A549 (cell line): ENCODE measurements at regions not wholly inside any gene's neighbourhood (a gene's known extent, or its start where the extent isn't known, plus 50 kb on each side); places are given as distances from the start of the nearest gene placed in this dataset.

Source experiments
- ATAC-seq, 2 experiments: fragments of 200-7000 bp in 1 of 2; fragments of >200 bp in 1 of 2; cut with Nextera tagmentation in 1 of 2; cut with Tn5 transposase in 1 of 2; 3 replicates each; pipeline versions ENCODE4 v1.8.0 to v1.9.1; 2018 to 2020; ENCODE audit warnings: mild to moderate bottlenecking in 1 of 2, moderate library complexity in 1 of 2
- CTCF ChIA-PET: fragments of 300-600 bp; sonication (Branson Sonifier 250); formaldehyde crosslinking; extraction: SDS; loops from one replicate; lab custom pipeline; 2021; ENCODE audit warnings: antibody characterized with exemption, inconsistent platforms; lab: Yijun Ruan, JAX
- POLR2A ChIA-PET: fragments of 350-600 bp; formaldehyde crosslinking; extraction: SDS; loops from one replicate; lab custom pipeline; 2021; ENCODE audit warnings: antibody characterized with exemption, inconsistent platforms; lab: Yijun Ruan, JAX
- DNase-seq, 2 experiments: peaks; one replicate each; pipeline versions ENCODE4 v3.0.0 to v3.0.0-alpha.2; 2011 to 2016; ENCODE audit warnings: low read depth in 1 of 2, low spot score in 1 of 2
- FAIRE-seq: peaks from 2 replicates; lab custom pipeline; 2011; peaks lifted over from hg19 to GRCh38; lab: Jason Lieb, UNC
- H3K27ac ChIP-seq, 2 experiments: fragments of >200 bp; sonication (Bioruptor Twin); formaldehyde crosslinking; 3 replicates each; pipeline ENCODE4 v1.5.1; 2016 to 2017
- H3K4me1 ChIP-seq: fragments of >200 bp; sonication (Bioruptor Twin); formaldehyde crosslinking; 3 replicates; pipeline ENCODE4 v1.6.1; 2016
- H3K4me2 ChIP-seq: fragments of >200 bp; sonication (Bioruptor Twin); formaldehyde crosslinking; 3 replicates; pipeline ENCODE4 v1.6.1; 2016
- H3K4me3 ChIP-seq: fragments of >200 bp; sonication (Bioruptor Twin); formaldehyde crosslinking; 3 replicates; pipeline ENCODE4 v1.5.1; 2016
- H3K9me3 ChIP-seq: fragments of >200 bp; sonication (Bioruptor Twin); formaldehyde crosslinking; 3 replicates; pipeline ENCODE4 v1.6.1; 2016
- ATOH8 ChIP-seq: fragments of 250-450 bp; sonication (Bioruptor Pico); IDR thresholded peaks from 2 replicates; pipeline ENCODE4 v1.5.0; 2020; ENCODE audit warnings: low read depth, mild to moderate bottlenecking, moderate library complexity
- CBX2 ChIP-seq: fragments of 200-600 bp; sonication (generic); IDR thresholded peaks from 2 replicates; pipeline ENCODE4 v1.6.1; 2016; ENCODE audit warnings: low read depth, mild to moderate bottlenecking, borderline replicate concordance
- E2F6 ChIP-seq: IDR thresholded peaks from 2 replicates; pipeline ENCODE4 v1.6.1; 2012; ENCODE audit warnings: low read depth, borderline replicate concordance
- EHF ChIP-seq: fragments of 250-450 bp; sonication (Bioruptor Pico); IDR thresholded peaks from 2 replicates; pipeline ENCODE4 v1.5.0; 2020; ENCODE audit warnings: mild to moderate bottlenecking
- EHMT2 ChIP-seq: fragments of 200-600 bp; sonication (generic); IDR thresholded peaks from 2 replicates; pipeline ENCODE4 v1.6.1; 2016; ENCODE audit warnings: antibody characterized with exemption, low read depth, mild to moderate bottlenecking, moderate library complexity
- FOSB ChIP-seq: fragments of 250-450 bp; sonication (Bioruptor Pico); IDR thresholded peaks from 2 replicates; pipeline ENCODE4 v1.5.0; 2020; ENCODE audit warnings: mild to moderate bottlenecking, moderate library complexity
- HMGXB4 ChIP-seq: fragments of 250-450 bp; sonication (Bioruptor Pico); IDR thresholded peaks from 2 replicates; pipeline ENCODE4 v1.5.0; 2021; ENCODE audit warnings: mild to moderate bottlenecking, moderate library complexity, borderline replicate concordance
- HOXA7 ChIP-seq: fragments of 250-450 bp; sonication (Bioruptor Pico); IDR thresholded peaks from 2 replicates; pipeline ENCODE4 v1.5.0; 2020; ENCODE audit warnings: mild to moderate bottlenecking, moderate library complexity
- JUN ChIP-seq, 2 experiments: fragments of >200 bp; sonication (Bioruptor Twin); formaldehyde crosslinking; IDR thresholded peaks; 2 replicates in 1 of 2; 3 replicates in 1 of 2; pipeline ENCODE4 v1.6.1; 2016 to 2017
- JUNB ChIP-seq: fragments of >200 bp; sonication (Bioruptor Twin); formaldehyde crosslinking; IDR thresholded peaks from 2 replicates; pipeline ENCODE4 v1.6.1; 2016
- KDM5A ChIP-seq: fragments of 200-600 bp; sonication (generic); IDR thresholded peaks from 2 replicates; pipeline ENCODE4 v1.6.1; 2016; ENCODE audit warnings: antibody characterized with exemption, mild to moderate bottlenecking
- MYC ChIP-seq: IDR thresholded peaks from 2 replicates; pipeline ENCODE4 v1.6.1; 2012; ENCODE audit warnings: mild to moderate bottlenecking, inconsistent platforms, low read length, improper control_type of control experiment, borderline replicate concordance
- NPAS2 ChIP-seq: fragments of 250-450 bp; sonication (Bioruptor Pico); IDR thresholded peaks from 2 replicates; pipeline ENCODE4 v1.8.0; 2022; ENCODE audit warnings: mild to moderate bottlenecking, moderate library complexity, borderline replicate concordance
- POLR2AphosphoS2 ChIP-seq: conservative IDR thresholded peaks from 2 replicates; pipeline ENCODE4 v1.6.1; 2012; ENCODE audit warnings: low read length, improper control_type of control experiment, inconsistent platforms
- RARB ChIP-seq: fragments of 250-450 bp; sonication (Bioruptor Pico); IDR thresholded peaks from 2 replicates; pipeline ENCODE4 v1.8.0; 2021; ENCODE audit warnings: mild to moderate bottlenecking, moderate library complexity
- RNF2 ChIP-seq: fragments of 200-600 bp; sonication (generic); IDR thresholded peaks from 2 replicates; pipeline ENCODE4 v1.6.1; 2016; ENCODE audit warnings: low read depth, mild to moderate bottlenecking, antibody characterized with exemption, moderate library complexity, borderline replicate concordance
- TP53 ChIP-seq: fragments of 250-450 bp; sonication (Bioruptor Pico); IDR thresholded peaks from 2 replicates; pipeline ENCODE4 v1.5.0; 2021; ENCODE audit warnings: mild to moderate bottlenecking, moderate library complexity
- ZC3H11A ChIP-seq: fragments of 450-650 bp; IDR thresholded peaks from 2 replicates; pipeline ENCODE4 v1.6.1; 2014; ENCODE audit warnings: antibody characterized with exemption, mild to moderate bottlenecking
- ZNF302 ChIP-seq: fragments of 250-450 bp; sonication (Bioruptor Pico); IDR thresholded peaks from 2 replicates; pipeline ENCODE4 v1.9.0; 2021; ENCODE audit warnings: inconsistent platforms, mild to moderate bottlenecking, moderate library complexity
- ZSCAN20 ChIP-seq: fragments of 250-450 bp; sonication (Bioruptor Pico); IDR thresholded peaks from 2 replicates; pipeline ENCODE4 v1.8.0; 2022; ENCODE audit warnings: mild to moderate bottlenecking, moderate library complexity
- WGBS: methylation state at CpG from one replicate; pipeline ENCODE4 v1.1.6; 2017; ENCODE audit errors: missing lambda C conversion rate; 5-methylcytosine and 5-hydroxymethylcytosine counted together
- TF ChIP-seq, protein P1 (sequence below): fragments of >200 bp; sonication (Bioruptor Twin); formaldehyde crosslinking; IDR thresholded peaks from 3 replicates; pipeline ENCODE4 v1.6.1; 2016
- TF ChIP-seq, protein P2 (sequence below): fragments of >200 bp; sonication (Bioruptor Twin); formaldehyde crosslinking; IDR thresholded peaks from 2 replicates; pipeline ENCODE4 v1.6.1; 2016

- no peak for FAIRE-seq
- POLR2A ChIA-PET = no interaction called here
- H3K4me1 ChIP-seq = no peaks in the 10 kb centered on the region
- TF ChIP-seq JUN (IDR thresholded peaks at IDR 0.05) (no peak), HOXA7 (CRISPR knock-in tag) (no peak), MYC (no peak), JUNB (no peak), TP53 (CRISPR knock-in tag) (no peak), CBX2 (no peak), KDM5A (no peak), NPAS2 (CRISPR knock-in tag) (no peak), ZSCAN20 (no peak), EHF (CRISPR knock-in tag) (no peak), E2F6 (no peak), RARB (CRISPR knock-in tag) (no peak), POLR2AphosphoS2 (no peak), RNF2 (no peak)
- TF ChIP-seq, protein P1, sequence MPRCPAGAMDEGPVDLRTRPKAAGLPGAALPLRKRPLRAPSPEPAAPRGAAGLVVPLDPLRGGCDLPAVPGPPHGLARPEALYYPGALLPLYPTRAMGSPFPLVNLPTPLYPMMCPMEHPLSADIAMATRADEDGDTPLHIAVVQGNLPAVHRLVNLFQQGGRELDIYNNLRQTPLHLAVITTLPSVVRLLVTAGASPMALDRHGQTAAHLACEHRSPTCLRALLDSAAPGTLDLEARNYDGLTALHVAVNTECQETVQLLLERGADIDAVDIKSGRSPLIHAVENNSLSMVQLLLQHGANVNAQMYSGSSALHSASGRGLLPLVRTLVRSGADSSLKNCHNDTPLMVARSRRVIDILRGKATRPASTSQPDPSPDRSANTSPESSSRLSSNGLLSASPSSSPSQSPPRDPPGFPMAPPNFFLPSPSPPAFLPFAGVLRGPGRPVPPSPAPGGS = no peak
- WGBS = 28% methylated on average over 14 of the region's 14 CpGs
- no peak for DNase-seq
- CTCF ChIA-PET = no interaction called here
- H3K4me3 ChIP-seq = no peak overlapping the region
- H3K27ac ChIP-seq = no peak overlapping the region
- no peak overlapping the region for H3K4me2 ChIP-seq
- H3K9me3 ChIP-seq = no peaks in the 10 kb centered on the region
- no peak for ATAC-seq
These were observed 340.3 kb downstream of the CYRIA start for GRCh38 chr2:16325016-16325975.

- ChIA-PET POLR2A (no interaction called here), CTCF (no interaction called here)
- Histone ChIP-seq H3K4me2 (no peak overlapping the region), H3K4me3 (no peak overlapping the region), H3K27ac (no peak overlapping the region), H3K4me1 (no peaks in the 10 kb centered on the region), H3K9me3 (no peaks in the 10 kb centered on the region)
- no peak for TF ChIP-seq HMGXB4
- TF ChIP-seq ZNF302 (CRISPR knock-in tag) = no peak
- ATAC-seq (no peak), FAIRE-seq (no peak), DNase-seq (no peak)
These were observed 341.1 kb downstream of the CYRIA start for GRCh38 chr2:16324544-16324937.

DNA sequence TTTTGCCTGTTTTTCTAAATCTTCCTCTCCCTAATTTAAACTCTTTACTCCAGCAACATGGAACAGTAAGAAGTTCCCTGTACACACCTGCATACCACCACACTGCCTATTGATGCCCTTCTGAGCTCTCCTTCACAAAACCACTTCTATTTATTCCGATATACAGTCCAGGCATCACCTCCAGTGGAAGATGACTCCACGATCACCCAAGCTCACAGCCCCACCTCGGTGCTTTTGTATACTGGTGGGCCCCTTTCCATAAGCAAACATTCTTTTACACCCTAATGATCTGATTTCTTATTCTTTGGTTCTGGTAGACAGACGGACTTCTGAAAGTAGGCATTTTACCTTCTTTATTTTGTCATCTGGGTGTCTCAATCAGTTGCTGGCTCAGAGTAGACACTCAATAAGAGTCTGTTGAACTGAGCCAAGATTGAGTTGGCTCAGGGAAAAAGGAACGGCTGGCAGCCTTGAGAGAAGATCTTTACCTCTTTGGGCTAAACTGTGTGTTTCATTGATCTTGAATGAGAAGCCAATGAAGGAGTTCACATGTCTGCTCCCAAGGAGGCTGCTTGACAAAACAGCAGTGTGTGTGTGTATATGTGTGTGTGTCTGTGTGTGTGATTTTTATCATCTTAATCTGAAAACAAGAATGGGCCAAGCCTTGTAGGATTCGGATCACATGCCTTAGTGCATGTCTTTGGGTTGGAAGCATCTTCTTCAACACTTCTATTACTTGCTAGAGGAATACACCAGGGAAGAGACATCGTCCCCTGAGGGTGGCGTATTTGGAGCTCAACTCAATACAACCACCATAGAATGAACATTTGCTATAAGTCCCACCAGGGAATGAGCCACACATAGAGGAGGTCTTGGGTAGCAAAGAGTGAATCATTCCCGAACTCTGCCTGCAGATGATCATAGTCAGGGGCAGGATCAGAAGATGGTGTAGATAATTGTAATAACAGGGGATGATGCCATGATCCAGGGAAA is 341.8 kb downstream of the CYRIA start:
- Histone ChIP-seq H3K4me2 (no peak overlapping the region), H3K27ac (no peak overlapping the region), H3K4me1 (no peaks in the 10 kb centered on the region), H3K9me3 (no peaks in the 10 kb centered on the region), H3K4me3 (no peak overlapping the region)
- DNase-seq = no peak
- FAIRE-seq = no peak
- no peak for TF ChIP-seq E2F6
- TF ChIP-seq NPAS2 (CRISPR knock-in tag) = no peak
- no peak for TF ChIP-seq JUN (IDR thresholded peaks at IDR 0.05)
- no peak for TF ChIP-seq RNF2
- TF ChIP-seq RARB (CRISPR knock-in tag) = no peak
- no peak for TF ChIP-seq POLR2AphosphoS2
- no peak for TF ChIP-seq EHMT2
- TF ChIP-seq, protein P2, sequence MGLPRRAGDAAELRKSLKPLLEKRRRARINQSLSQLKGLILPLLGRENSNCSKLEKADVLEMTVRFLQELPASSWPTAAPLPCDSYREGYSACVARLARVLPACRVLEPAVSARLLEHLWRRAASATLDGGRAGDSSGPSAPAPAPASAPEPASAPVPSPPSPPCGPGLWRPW = no peak
- no peak for TF ChIP-seq ZC3H11A
- no peak for TF ChIP-seq FOSB
- TF ChIP-seq ATOH8 (CRISPR knock-in tag) = no peak
- no peak for TF ChIP-seq HOXA7 (CRISPR knock-in tag)
- ATAC-seq = no peak
- ChIA-PET CTCF (no interaction called here), POLR2A (no interaction called here)
- WGBS = 7% methylated on average over 9 of the region's 9 CpGs
